HCT116 (cell line): ENCODE measurements at regions not wholly inside any gene's neighbourhood (a gene's known extent, or its start where the extent isn't known, plus 50 kb on each side); places are given as distances from the start of the nearest gene placed in this dataset.

ENCODE experiments used
- POLR2A ChIP-seq: IDR thresholded peaks from 2 replicates; pipeline ENCODE4 v1.7.0; 2011; ENCODE audit warnings: borderline replicate concordance; ENCODE audit not compliant: insufficient read depth, insufficient read length; ENCODE audit errors: extremely low read depth
- POLR2AphosphoS5 ChIP-seq: IDR thresholded peaks from 2 replicates; pipeline ENCODE4 v1.6.1; 2011; ENCODE audit warnings: mild to moderate bottlenecking, low read depth, low read length, moderate library complexity
- SRF ChIP-seq: IDR thresholded peaks from 2 replicates; pipeline ENCODE4 v1.6.1; 2012; ENCODE audit warnings: low read depth
- TF ChIP-seq, protein P1 (sequence below), 3 experiments: fragments of 200-600 bp in 1 of 3; sonication (generic) in 1 of 3; IDR thresholded peaks in 2 of 3; conservative IDR thresholded peaks in 1 of 3; 2 replicates each; pipeline ENCODE4 v1.5.1; 2012 to 2017; ENCODE audit warnings: low read depth in 2 of 3, low read length in 2 of 3, antibody characterized with exemption in 1 of 3, borderline replicate concordance in 1 of 3, control low read depth in 1 of 3, mild to moderate bottlenecking in 1 of 3, mixed read lengths in 1 of 3, mixed run types in 1 of 3, moderate library complexity in 1 of 3; ENCODE audit not compliant: insufficient read depth in 1 of 3

- TF ChIP-seq POLR2AphosphoS5 (no peak), SRF (no peak), POLR2A (no peak)
- TF ChIP-seq, protein P1, sequence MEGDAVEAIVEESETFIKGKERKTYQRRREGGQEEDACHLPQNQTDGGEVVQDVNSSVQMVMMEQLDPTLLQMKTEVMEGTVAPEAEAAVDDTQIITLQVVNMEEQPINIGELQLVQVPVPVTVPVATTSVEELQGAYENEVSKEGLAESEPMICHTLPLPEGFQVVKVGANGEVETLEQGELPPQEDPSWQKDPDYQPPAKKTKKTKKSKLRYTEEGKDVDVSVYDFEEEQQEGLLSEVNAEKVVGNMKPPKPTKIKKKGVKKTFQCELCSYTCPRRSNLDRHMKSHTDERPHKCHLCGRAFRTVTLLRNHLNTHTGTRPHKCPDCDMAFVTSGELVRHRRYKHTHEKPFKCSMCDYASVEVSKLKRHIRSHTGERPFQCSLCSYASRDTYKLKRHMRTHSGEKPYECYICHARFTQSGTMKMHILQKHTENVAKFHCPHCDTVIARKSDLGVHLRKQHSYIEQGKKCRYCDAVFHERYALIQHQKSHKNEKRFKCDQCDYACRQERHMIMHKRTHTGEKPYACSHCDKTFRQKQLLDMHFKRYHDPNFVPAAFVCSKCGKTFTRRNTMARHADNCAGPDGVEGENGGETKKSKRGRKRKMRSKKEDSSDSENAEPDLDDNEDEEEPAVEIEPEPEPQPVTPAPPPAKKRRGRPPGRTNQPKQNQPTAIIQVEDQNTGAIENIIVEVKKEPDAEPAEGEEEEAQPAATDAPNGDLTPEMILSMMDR (IDR thresholded peaks at IDR 0.05 in 2 of 3, conservative IDR thresholded peaks at IDR 0.05 in 1 of 3; ENCODE audit: borderline replicate concordance in 1 of 3, insufficient read depth in 1 of 3, low read depth in 2 of 3, low read length in 2 of 3): no peak
These were observed 297.0 kb upstream of the SLC24A2 start for GRCh38 chr9:20085842-20086241.
